Kidney (tissue), 13 donors: ENCODE measurements at regions not wholly inside any gene's neighbourhood (a gene's known extent, or its start where the extent isn't known, plus 50 kb on each side); places are given as distances from the start of the nearest gene placed in this dataset.

ENCODE experiments used
- DNase-seq, 5 donors: peaks; one replicate each; pipeline ENCODE4 v3.0.0-alpha.2; 2013 to 2020
- FAIRE-seq: peaks from 2 replicates; lab custom pipeline; 2012; peaks lifted over from hg19 to GRCh38; lab: Jason Lieb, UNC
- H3K27ac ChIP-seq, 2 donors: one replicate each; pipeline ENCODE4 v1.7.0; 2013; ENCODE audit warnings: low read depth in 2 of 2, low read length in 2 of 2, inconsistent platforms in 1 of 2
- H3K27me3 ChIP-seq: one replicate; pipeline ENCODE4 v1.7.1; 2013; ENCODE audit warnings: low read length, inconsistent platforms; ENCODE audit not compliant: control insufficient read depth, insufficient read depth
- H3K36me3 ChIP-seq, 3 donors: one replicate each; pipeline versions ENCODE4 v1.7.0 to v1.7.1; 2013; ENCODE audit warnings: low read length in 3 of 3, control low read depth in 1 of 3, inconsistent platforms in 1 of 3; ENCODE audit not compliant: insufficient read depth in 3 of 3, control insufficient read depth in 2 of 3
- H3K4me1 ChIP-seq, 3 donors: one replicate each; pipeline versions ENCODE4 v1.7.0 to v1.7.1; 2013; ENCODE audit warnings: low read length in 3 of 3, inconsistent platforms in 1 of 3, low read depth in 1 of 3; ENCODE audit not compliant: control insufficient read depth in 2 of 3, insufficient read depth in 2 of 3
- H3K4me3 ChIP-seq, 3 donors: one replicate each; pipeline versions ENCODE4 v1.7.0 to v1.8.1; 2013; ENCODE audit warnings: low read length in 3 of 3, control low read depth in 1 of 3, inconsistent platforms in 1 of 3
- H3K9ac ChIP-seq, 3 donors: one replicate each; pipeline versions ENCODE4 v1.7.0 to v1.7.1; 2013; ENCODE audit warnings: low read length in 3 of 3, control low read depth in 1 of 3, inconsistent platforms in 1 of 3
- H3K9me3 ChIP-seq, 3 donors: one replicate each; pipeline versions ENCODE4 v1.7.0 to v1.7.1; 2013; ENCODE audit warnings: low read length in 3 of 3, control low read depth in 1 of 3, inconsistent platforms in 1 of 3; ENCODE audit not compliant: control insufficient read depth in 2 of 3, insufficient read depth in 1 of 3
- CTCF ChIP-seq: IDR thresholded peaks from 3 replicates; pipeline ENCODE4 v1.5.1; 2012; ENCODE audit warnings: mild to moderate bottlenecking, moderate library complexity, borderline replicate concordance; ENCODE audit not compliant: insufficient read depth; ENCODE audit errors: extremely low read depth
- intact Hi-C: fragments of 100-400 bp; cut with DNase I; formaldehyde crosslinking; loops from one replicate; pipeline ENCODE4 v1.11.1; 2022
- donor health status: control.
- donor health status: control.
- donor health status: control.
- donor health status: control.
- donor health status: control.
- donor health status: DM: yes; HTN: yes; CAD: no.
- donor health status: Normal renal cell carcinoma (clear cell type).

GRCh38 chr3:75078290-75078689 is 463.8 kb upstream of the CNTN3 start:
- FAIRE-seq = no peak
- intact Hi-C loops = no loop called here

GRCh38 chr3:75082845-75083244 is 468.4 kb upstream of the CNTN3 start:
- H3K4me1 ChIP-seq = no peaks in the 10 kb centered on the region
- no peak overlapping the region for H3K27ac ChIP-seq
- no peak for TF ChIP-seq CTCF
- H3K9me3 ChIP-seq = no peaks in the 10 kb centered on the region
- FAIRE-seq (no peak), DNase-seq (no peak)
- H3K9ac ChIP-seq = no peak overlapping the region
- no peaks in the 10 kb centered on the region for H3K27me3 ChIP-seq
- no peaks in the 10 kb centered on the region for H3K36me3 ChIP-seq
- H3K4me3 ChIP-seq = no peak overlapping the region
- intact Hi-C loops = no loop called here

More at GRCh38 chr3:75078290-75078689, 463.8 kb upstream of the CNTN3 start:
- Histone ChIP-seq H3K9me3 (peaks cover 0 to 3% (median 0%) of the 10 kb centered on the region in 3 donors), H3K9ac (no peak overlapping the region), H3K27ac (no peak overlapping the region), H3K36me3 (no peaks in the 10 kb centered on the region), H3K4me1 (no peaks in the 10 kb centered on the region), H3K27me3 (no peaks in the 10 kb centered on the region), H3K4me3 (no peak overlapping the region)
- no peak for DNase-seq
- TF ChIP-seq CTCF = no peak

GRCh38 chr3:75089841-75090240 is 475.4 kb upstream of the CNTN3 start:
- no peak overlapping the region for H3K4me3 ChIP-seq
- H3K27ac ChIP-seq = no peak overlapping the region
- H3K9ac ChIP-seq = no peak overlapping the region
- no peak for FAIRE-seq
- no peaks in the 10 kb centered on the region for H3K36me3 ChIP-seq
- no peaks in the 10 kb centered on the region for H3K9me3 ChIP-seq
- intact Hi-C loops = no loop called here
- no peak for DNase-seq
- no peak for TF ChIP-seq CTCF
- H3K4me1 ChIP-seq = no peaks in the 10 kb centered on the region
- H3K27me3 ChIP-seq = no peaks in the 10 kb centered on the region
